ENCODE measurements at regions not wholly inside any gene's neighbourhood (a gene's known extent, or its start where the extent isn't known, plus 50 kb on each side); places are given as distances from the start of the nearest gene placed in this dataset.
A peak's percentile ranks its signal among the peaks of the same experiment; 100 is the strongest.

DNA sequence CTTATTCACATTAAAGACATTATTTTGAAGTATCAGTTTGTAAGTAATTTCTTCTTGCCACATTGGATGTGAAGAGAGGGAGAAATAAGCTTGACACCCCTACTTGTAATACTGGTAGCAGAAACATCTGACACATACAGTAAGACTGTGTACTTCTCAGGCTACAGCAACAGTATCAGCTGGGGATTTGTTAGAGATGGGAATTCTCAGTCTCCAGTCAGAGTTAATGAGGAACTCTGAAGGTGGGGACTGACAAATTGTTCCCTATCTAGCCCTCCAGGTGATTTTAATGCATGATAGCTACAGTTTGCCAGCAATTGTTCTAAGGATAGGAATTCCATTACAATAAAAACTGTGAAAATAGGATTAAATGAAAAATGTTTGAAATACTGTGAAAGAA is 524.8 kb downstream of the PRR16 start (continued):
- TF ChIP-seq, protein P1, sequence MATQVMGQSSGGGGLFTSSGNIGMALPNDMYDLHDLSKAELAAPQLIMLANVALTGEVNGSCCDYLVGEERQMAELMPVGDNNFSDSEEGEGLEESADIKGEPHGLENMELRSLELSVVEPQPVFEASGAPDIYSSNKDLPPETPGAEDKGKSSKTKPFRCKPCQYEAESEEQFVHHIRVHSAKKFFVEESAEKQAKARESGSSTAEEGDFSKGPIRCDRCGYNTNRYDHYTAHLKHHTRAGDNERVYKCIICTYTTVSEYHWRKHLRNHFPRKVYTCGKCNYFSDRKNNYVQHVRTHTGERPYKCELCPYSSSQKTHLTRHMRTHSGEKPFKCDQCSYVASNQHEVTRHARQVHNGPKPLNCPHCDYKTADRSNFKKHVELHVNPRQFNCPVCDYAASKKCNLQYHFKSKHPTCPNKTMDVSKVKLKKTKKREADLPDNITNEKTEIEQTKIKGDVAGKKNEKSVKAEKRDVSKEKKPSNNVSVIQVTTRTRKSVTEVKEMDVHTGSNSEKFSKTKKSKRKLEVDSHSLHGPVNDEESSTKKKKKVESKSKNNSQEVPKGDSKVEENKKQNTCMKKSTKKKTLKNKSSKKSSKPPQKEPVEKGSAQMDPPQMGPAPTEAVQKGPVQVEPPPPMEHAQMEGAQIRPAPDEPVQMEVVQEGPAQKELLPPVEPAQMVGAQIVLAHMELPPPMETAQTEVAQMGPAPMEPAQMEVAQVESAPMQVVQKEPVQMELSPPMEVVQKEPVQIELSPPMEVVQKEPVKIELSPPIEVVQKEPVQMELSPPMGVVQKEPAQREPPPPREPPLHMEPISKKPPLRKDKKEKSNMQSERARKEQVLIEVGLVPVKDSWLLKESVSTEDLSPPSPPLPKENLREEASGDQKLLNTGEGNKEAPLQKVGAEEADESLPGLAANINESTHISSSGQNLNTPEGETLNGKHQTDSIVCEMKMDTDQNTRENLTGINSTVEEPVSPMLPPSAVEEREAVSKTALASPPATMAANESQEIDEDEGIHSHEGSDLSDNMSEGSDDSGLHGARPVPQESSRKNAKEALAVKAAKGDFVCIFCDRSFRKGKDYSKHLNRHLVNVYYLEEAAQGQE (IDR thresholded peaks at IDR 0.05; ENCODE audit: low read depth, low read length): no peak
- no peak for TF ChIP-seq TCF12 (IDR thresholded peaks at IDR 0.05)
- no peak for TF ChIP-seq MEF2A (IDR thresholded peaks at IDR 0.05; ENCODE audit: borderline replicate concordance, low read depth)
- TF ChIP-seq TEAD4 (IDR thresholded peaks at IDR 0.05; ENCODE audit: borderline replicate concordance, insufficient read depth): no peak
- TF ChIP-seq, protein P2, sequence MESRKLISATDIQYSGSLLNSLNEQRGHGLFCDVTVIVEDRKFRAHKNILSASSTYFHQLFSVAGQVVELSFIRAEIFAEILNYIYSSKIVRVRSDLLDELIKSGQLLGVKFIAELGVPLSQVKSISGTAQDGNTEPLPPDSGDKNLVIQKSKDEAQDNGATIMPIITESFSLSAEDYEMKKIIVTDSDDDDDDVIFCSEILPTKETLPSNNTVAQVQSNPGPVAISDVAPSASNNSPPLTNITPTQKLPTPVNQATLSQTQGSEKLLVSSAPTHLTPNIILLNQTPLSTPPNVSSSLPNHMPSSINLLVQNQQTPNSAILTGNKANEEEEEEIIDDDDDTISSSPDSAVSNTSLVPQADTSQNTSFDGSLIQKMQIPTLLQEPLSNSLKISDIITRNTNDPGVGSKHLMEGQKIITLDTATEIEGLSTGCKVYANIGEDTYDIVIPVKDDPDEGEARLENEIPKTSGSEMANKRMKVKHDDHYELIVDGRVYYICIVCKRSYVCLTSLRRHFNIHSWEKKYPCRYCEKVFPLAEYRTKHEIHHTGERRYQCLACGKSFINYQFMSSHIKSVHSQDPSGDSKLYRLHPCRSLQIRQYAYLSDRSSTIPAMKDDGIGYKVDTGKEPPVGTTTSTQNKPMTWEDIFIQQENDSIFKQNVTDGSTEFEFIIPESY (IDR thresholded peaks at IDR 0.05; ENCODE audit: borderline replicate concordance, low read depth): no peak

DNA sequence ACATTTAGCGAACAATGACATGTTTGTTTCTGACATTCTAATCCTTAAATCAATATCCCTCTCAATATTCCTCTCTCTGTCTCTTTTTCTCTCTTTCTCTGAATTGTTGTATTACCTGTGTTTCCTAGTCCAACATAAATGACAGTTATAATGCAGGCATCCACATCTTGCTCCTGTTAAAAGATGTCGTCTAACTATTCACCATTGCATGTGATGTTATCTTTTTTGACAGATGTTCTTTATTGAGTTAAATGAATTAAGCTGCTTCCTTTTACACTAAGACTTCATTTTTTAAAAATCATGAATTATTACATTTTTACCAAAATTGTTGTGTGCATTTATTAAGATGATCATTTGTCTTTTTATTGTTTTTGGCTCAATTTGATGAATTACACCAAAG is 527.5 kb downstream of the PRR16 start:
- POLR2A ChIA-PET: no interaction called here
- Histone ChIP-seq H3K9me3 (no peaks in the 10 kb centered on the region), H3K27ac (ENCODE audit: low read depth in 2 of 2, low read length in 1 of 2) (peak overlapping the region in 1 of 2 experiments; percentile 40; a peak in 1 of 4 replicates)
- TF ChIP-seq RXRA (IDR thresholded peaks at IDR 0.05; ENCODE audit: borderline replicate concordance, low read depth) (no peak), TCF12 (IDR thresholded peaks at IDR 0.05) (0 out of 2 replicates have a peak, but pooled peaks have one; percentile 9), MEF2A (IDR thresholded peaks at IDR 0.05; ENCODE audit: borderline replicate concordance, low read depth) (no peak), EP300 (IDR thresholded peaks at IDR 0.05; ENCODE audit: borderline replicate concordance in 1 of 2, low read depth in 1 of 2, low read length in 1 of 2) (peak in 1 of 2 experiments; percentile 74; a peak in 2 of 4 replicates), GATA2 (CRISPR knock-in tag; IDR thresholded peaks at IDR 0.05) (peak; percentile 78), RAD21 (IDR thresholded peaks at IDR 0.05; ENCODE audit: low read length) (no peak), EZH2phosphoT487 (IDR thresholded peaks at IDR 0.05; ENCODE audit: borderline replicate concordance, low read depth) (no peak), FOSL2 (IDR thresholded peaks at IDR 0.05; ENCODE audit: borderline replicate concordance, low read depth) (no peak), CHD2 (IDR thresholded peaks at IDR 0.05; ENCODE audit: low read length, partially characterized antibody) (peak; percentile 56), JUND (IDR thresholded peaks at IDR 0.05) (no peak), SMC3 (IDR thresholded peaks at IDR 0.05; ENCODE audit: low read depth, low read length) (no peak; the same call in 1 of the 2 replicates), YY1 (IDR thresholded peaks at IDR 0.05; ENCODE audit: low read depth) (no peak)
- TF ChIP-seq, protein P3, sequence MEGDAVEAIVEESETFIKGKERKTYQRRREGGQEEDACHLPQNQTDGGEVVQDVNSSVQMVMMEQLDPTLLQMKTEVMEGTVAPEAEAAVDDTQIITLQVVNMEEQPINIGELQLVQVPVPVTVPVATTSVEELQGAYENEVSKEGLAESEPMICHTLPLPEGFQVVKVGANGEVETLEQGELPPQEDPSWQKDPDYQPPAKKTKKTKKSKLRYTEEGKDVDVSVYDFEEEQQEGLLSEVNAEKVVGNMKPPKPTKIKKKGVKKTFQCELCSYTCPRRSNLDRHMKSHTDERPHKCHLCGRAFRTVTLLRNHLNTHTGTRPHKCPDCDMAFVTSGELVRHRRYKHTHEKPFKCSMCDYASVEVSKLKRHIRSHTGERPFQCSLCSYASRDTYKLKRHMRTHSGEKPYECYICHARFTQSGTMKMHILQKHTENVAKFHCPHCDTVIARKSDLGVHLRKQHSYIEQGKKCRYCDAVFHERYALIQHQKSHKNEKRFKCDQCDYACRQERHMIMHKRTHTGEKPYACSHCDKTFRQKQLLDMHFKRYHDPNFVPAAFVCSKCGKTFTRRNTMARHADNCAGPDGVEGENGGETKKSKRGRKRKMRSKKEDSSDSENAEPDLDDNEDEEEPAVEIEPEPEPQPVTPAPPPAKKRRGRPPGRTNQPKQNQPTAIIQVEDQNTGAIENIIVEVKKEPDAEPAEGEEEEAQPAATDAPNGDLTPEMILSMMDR (IDR thresholded peaks at IDR 0.05): no peak
- TF ChIP-seq, protein P1 (IDR thresholded peaks at IDR 0.05; ENCODE audit: low read depth, low read length): no peak
- TF ChIP-seq, protein P2 (IDR thresholded peaks at IDR 0.05; ENCODE audit: borderline replicate concordance, low read depth): no peak

More for the DNA sequence above, 527.5 kb downstream of the PRR16 start:
- H3F3A ChIP-seq (replicated peaks; ENCODE audit: insufficient read depth): no peaks in the 10 kb centered on the region
- no peak overlapping the region for H3K9ac ChIP-seq
- H4K20me1 ChIP-seq (ENCODE audit: insufficient read depth): no peaks in the 10 kb centered on the region
- H3K4me3 ChIP-seq (ENCODE audit: low read depth in 2 of 2, low read length in 1 of 2): no peak overlapping the region
- H3K4me1 ChIP-seq (ENCODE audit: control insufficient read depth in 1 of 2, insufficient read depth in 2 of 2, low read depth in 1 of 2, low read length in 1 of 2): peaks cover 0 to 8% of the 10 kb centered on the region in 2 experiments; a peak in 1 of 4 replicates
- H3K36me3 ChIP-seq (replicated peaks in 1 of 2; ENCODE audit: control insufficient read depth in 1 of 2, insufficient read depth in 2 of 2, low read length in 1 of 2): no peaks in the 10 kb centered on the region
- H3K9me2 ChIP-seq: no peaks in the 10 kb centered on the region
- H3K4me2 ChIP-seq: no peak overlapping the region
- CTCF ChIA-PET: no interaction called here
- 64% methylated on average over 2 of the region's 2 CpGs for WGBS (ENCODE audit: low lambda C conversion rate)
- peak; percentile 14 for DNase-seq
- no peak overlapping the region for H2AFZ ChIP-seq (ENCODE audit: low read depth)
- no peaks in the 10 kb centered on the region for H3K27me3 ChIP-seq (ENCODE audit: insufficient read depth)
- no peaks in the 10 kb centered on the region for H3K79me2 ChIP-seq (ENCODE audit: insufficient read depth)

Data from SK-N-SH (cell line).